BE2C (cell line): ENCODE measurements at regions not wholly inside any gene's neighbourhood (a gene's known extent, or its start where the extent isn't known, plus 50 kb on each side); places are given as distances from the start of the nearest gene placed in this dataset.

Source experiments
- DNase-seq: peaks from one replicate; pipeline ENCODE4 v3.0.0-alpha.2; 2020
- H3K27me3 ChIP-seq: fragments of 250-450 bp; sonication (Bioruptor Pico); 2 replicates; pipeline ENCODE4 v1.5.1; 2020; ENCODE audit warnings: mild to moderate bottlenecking
- H3K36me3 ChIP-seq: fragments of 250-450 bp; sonication (Bioruptor Pico); 2 replicates; pipeline ENCODE4 v1.5.1; 2020; ENCODE audit warnings: mild to moderate bottlenecking
- H3K4me1 ChIP-seq: fragments of 250-450 bp; sonication (Bioruptor Pico); 2 replicates; pipeline ENCODE4 v1.5.1; 2020
- H3K4me3 ChIP-seq: 2 replicates; pipeline ENCODE4 v1.5.1; 2011; ENCODE audit warnings: low read depth, low read length
- H3K9me3 ChIP-seq: fragments of 250-450 bp; sonication (Bioruptor Pico); 2 replicates; pipeline ENCODE4 v1.5.1; 2020
- TF ChIP-seq, protein P1 (sequence below): IDR thresholded peaks from 2 replicates; pipeline ENCODE4 v1.5.1; 2012; ENCODE audit warnings: mild to moderate bottlenecking, low read depth, low read length

DNA sequence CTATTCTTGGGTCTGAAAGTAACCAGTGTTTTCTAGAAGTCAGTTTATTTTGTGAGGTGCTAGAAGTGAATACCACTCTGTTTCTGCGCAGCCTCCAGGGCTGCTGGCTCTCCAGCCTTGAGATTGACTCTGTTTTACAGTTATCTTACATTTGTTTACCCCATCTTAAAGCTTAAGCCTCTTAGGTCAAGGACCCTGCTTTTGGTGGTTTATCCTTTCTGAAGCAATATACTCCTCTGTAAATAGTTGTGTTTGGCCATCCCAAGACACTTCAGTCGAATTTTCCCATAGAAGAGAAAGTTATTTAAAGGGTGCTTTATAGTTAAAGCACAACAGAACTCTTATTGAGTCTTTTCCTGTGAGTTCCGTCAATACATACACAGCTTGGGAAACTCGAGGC is 190.6 kb upstream of the RSPO3 start:
- Histone ChIP-seq H3K36me3 (no peaks in the 10 kb centered on the region), H3K4me1 (no peaks in the 10 kb centered on the region), H3K9me3 (no peaks in the 10 kb centered on the region), H3K27me3 (no peaks in the 10 kb centered on the region; the same call in 1 of the 2 replicates), H3K4me3 (no peak overlapping the region)
- no peak for DNase-seq
- TF ChIP-seq, protein P1, sequence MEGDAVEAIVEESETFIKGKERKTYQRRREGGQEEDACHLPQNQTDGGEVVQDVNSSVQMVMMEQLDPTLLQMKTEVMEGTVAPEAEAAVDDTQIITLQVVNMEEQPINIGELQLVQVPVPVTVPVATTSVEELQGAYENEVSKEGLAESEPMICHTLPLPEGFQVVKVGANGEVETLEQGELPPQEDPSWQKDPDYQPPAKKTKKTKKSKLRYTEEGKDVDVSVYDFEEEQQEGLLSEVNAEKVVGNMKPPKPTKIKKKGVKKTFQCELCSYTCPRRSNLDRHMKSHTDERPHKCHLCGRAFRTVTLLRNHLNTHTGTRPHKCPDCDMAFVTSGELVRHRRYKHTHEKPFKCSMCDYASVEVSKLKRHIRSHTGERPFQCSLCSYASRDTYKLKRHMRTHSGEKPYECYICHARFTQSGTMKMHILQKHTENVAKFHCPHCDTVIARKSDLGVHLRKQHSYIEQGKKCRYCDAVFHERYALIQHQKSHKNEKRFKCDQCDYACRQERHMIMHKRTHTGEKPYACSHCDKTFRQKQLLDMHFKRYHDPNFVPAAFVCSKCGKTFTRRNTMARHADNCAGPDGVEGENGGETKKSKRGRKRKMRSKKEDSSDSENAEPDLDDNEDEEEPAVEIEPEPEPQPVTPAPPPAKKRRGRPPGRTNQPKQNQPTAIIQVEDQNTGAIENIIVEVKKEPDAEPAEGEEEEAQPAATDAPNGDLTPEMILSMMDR: no peak

DNA sequence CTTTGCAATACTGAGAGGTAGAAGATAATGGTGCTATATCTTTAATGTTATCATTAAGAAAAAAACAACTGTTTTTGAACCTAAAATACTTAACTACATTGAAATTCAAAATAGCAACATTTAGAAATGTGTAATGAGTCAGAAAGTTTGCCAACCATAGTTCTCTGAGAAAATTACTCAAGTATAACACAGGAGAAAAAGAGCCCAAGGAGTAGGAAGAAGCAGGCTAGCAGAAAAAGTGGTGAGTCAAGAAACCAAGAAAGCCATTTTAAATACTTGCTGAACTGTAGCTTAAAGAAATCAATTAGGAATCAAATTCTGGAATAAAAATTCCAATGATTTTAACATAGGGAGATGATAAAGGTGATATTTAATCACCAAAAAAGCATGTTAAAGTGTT is 181.0 kb upstream of the RSPO3 start:
- no peak for DNase-seq
- Histone ChIP-seq H3K9me3 (no peaks in the 10 kb centered on the region), H3K27me3 (no peaks in the 10 kb centered on the region; the same call in 1 of the 2 replicates), H3K36me3 (no peaks in the 10 kb centered on the region), H3K4me1 (no peaks in the 10 kb centered on the region), H3K4me3 (no peak overlapping the region)
- TF ChIP-seq, protein P1: no peak

DNA sequence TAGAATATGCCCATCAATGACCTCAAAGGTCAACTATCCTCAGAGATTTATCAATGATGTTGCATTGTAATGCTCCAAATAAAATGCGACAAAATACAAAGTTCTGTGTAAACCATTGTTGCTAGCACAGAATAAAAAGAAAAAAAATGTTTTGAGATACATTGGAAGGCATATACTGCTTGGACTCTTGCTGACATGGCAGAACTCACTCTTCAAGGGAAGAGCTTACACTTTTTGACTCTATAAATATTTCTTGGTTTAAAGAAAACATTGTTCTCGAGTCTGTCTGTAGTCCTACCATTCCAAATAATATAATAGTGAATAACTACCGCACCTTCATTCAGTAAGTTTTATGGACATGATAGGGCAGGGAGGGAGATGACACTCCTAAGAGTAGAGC is 178.7 kb upstream of the RSPO3 start:
- TF ChIP-seq, protein P1: no peak
- Histone ChIP-seq H3K4me3 (no peak overlapping the region), H3K36me3 (no peaks in the 10 kb centered on the region), H3K9me3 (no peaks in the 10 kb centered on the region), H3K4me1 (no peaks in the 10 kb centered on the region), H3K27me3 (no peaks in the 10 kb centered on the region; the same call in 1 of the 2 replicates)
- DNase-seq: no peak

DNA sequence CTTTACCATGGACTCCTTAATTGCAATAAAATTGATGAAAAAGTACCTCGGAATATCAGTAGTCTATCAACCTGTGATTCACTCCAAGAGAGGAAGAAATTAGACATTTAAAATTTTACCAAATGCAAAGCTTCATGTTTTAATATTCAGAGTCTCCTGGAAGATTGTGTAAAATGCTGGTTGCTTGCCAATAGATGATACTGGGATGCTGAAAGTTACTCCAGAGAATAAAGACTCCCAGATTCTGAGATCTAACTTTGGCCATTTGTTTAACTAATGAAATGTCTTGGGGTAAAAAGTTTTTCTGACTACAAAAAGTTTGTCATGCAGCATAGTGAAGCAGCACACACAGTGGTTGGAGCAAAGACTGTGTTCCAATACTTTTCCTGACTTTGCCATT is 176.7 kb upstream of the RSPO3 start:
- no peaks in the 10 kb centered on the region for H3K36me3 ChIP-seq
- no peaks in the 10 kb centered on the region; the same call in 1 of the 2 replicates for H3K27me3 ChIP-seq
- no peak for DNase-seq
- no peaks in the 10 kb centered on the region for H3K9me3 ChIP-seq
- no peak overlapping the region for H3K4me3 ChIP-seq
- TF ChIP-seq, protein P1: no peak
- no peaks in the 10 kb centered on the region for H3K4me1 ChIP-seq

DNA sequence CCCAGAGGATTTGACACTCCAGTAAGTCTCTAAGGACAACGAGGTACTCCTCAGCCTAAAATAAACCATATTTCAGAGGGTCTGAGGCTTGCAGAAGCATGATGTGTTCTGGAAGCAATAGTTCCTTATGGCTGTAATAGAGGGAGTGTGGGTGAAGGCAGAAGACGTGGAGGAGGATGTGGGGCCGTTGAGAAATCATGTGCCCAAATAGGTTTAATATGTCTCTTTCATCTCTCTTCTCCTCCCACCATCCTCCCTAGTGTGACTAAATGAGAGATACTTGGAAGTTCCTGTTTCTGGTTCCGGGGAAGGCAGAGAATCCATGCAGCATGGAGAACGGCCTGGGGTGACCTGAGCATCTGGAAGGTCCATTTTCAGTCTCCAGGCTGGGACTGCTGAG is 174.0 kb upstream of the RSPO3 start:
- TF ChIP-seq, protein P1: no peak
- H3K4me1 ChIP-seq: no peaks in the 10 kb centered on the region
- no peaks in the 10 kb centered on the region for H3K9me3 ChIP-seq
- H3K36me3 ChIP-seq: no peaks in the 10 kb centered on the region
- no peaks in the 10 kb centered on the region for H3K27me3 ChIP-seq
- no peak for DNase-seq
- H3K4me3 ChIP-seq: no peak overlapping the region

DNA sequence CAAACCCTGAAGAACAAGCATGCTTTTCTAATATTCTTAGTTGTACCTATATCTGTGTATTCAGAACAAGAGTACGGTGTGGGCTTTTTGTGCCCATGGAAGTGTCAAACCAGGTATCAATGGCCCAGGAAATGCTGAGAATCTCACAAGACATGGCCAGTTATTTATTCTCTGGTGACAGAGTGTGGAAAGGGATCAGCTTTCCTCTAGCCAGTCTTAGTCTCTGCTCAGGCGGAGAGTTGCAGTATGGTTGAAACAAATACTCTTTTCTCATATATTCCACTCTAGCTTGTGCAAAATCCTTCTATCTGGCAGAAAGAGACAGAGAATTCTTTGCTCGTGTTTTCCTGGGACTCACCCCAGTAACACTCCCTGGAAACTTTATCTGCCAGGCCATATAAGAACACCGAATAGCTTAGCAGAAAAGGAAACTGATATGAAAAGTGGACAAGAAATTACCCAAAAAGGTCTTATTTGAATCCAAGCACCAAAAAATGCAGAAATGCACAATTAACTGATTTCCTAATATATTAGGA is 173.3 kb upstream of the RSPO3 start:
- no peak for DNase-seq
- no peaks in the 10 kb centered on the region for H3K27me3 ChIP-seq
- no peaks in the 10 kb centered on the region for H3K4me1 ChIP-seq
- TF ChIP-seq, protein P1: no peak
- H3K4me3 ChIP-seq: no peak overlapping the region
- H3K9me3 ChIP-seq: no peaks in the 10 kb centered on the region
- no peaks in the 10 kb centered on the region for H3K36me3 ChIP-seq
